ENCODE measurements at regions not wholly inside any gene's neighbourhood (a gene's known extent, or its start where the extent isn't known, plus 50 kb on each side); places are given as distances from the start of the nearest gene placed in this dataset.

GRCh38 chr10:47053081-47053798 is 142.0 kb downstream of the PTPN20 start:
- DNase-seq, result no peak

GRCh38 chr10:47054974-47055373 is 143.7 kb downstream of the PTPN20 start:
- DNase-seq, result no peak

GRCh38 chr10:47055386-47056246 is 144.4 kb downstream of the PTPN20 start:
- no peak for DNase-seq

GRCh38 chr10:47056247-47056510 is 145.0 kb downstream of the PTPN20 start:
- no peak for DNase-seq

GRCh38 chr10:47057471-47057870 is 146.2 kb downstream of the PTPN20 start:
- no peak for DNase-seq

GRCh38 chr10:47058032-47058702 is 146.9 kb downstream of the PTPN20 start:
- no peak for DNase-seq

- no peak for DNase-seq
Measured at GRCh38 chr10:47058961-47059391, 147.7 kb downstream of the PTPN20 start.

GRCh38 chr10:47059606-47060311 is 148.5 kb downstream of the PTPN20 start:
- no peak for DNase-seq

GRCh38 chr10:47060356-47060755 is 149.1 kb downstream of the PTPN20 start:
- no peak for DNase-seq

GRCh38 chr10:47060993-47061500 is 149.8 kb downstream of the PTPN20 start:
- no peak for DNase-seq

GRCh38 chr10:47061776-47062175 is 150.5 kb downstream of the PTPN20 start:
- DNase-seq, result no peak

GRCh38 chr10:47062441-47063200 is 151.4 kb downstream of the PTPN20 start:
- DNase-seq, result peak; percentile 23

- DNase-seq, result no peak
Measured at GRCh38 chr10:47063858-47064257, 152.6 kb downstream of the PTPN20 start.

GRCh38 chr10:47065903-47066302 is 154.7 kb downstream of the PTPN20 start:
- no peak for DNase-seq

GRCh38 chr10:47067949-47068940 is 157.0 kb downstream of the PTPN20 start:
- DNase-seq, result no peak

- no peak for DNase-seq
Measured at GRCh38 chr10:47070541-47070940, 159.3 kb downstream of the PTPN20 start.

- no peak for DNase-seq
Measured at GRCh38 chr10:47071891-47072290, 160.7 kb downstream of the PTPN20 start.

- DNase-seq, result no peak
Measured at GRCh38 chr10:47073967-47074366, 162.7 kb downstream of the PTPN20 start.

GRCh38 chr10:47076949-47077361 is 165.7 kb downstream of the PTPN20 start:
- DNase-seq, result no peak

GRCh38 chr10:47077386-47077785 is 166.2 kb downstream of the PTPN20 start:
- DNase-seq, result no peak

GRCh38 chr10:47077941-47078340 is 166.7 kb downstream of the PTPN20 start:
- DNase-seq, result no peak

Measured in CD4-positive, alpha-beta T cell treated with Interleukin-6 for 4 hours (primary cell).